ENCODE measurements at regions not wholly inside any gene's neighbourhood (a gene's known extent, or its start where the extent isn't known, plus 50 kb on each side); places are given as distances from the start of the nearest gene placed in this dataset.

DNA sequence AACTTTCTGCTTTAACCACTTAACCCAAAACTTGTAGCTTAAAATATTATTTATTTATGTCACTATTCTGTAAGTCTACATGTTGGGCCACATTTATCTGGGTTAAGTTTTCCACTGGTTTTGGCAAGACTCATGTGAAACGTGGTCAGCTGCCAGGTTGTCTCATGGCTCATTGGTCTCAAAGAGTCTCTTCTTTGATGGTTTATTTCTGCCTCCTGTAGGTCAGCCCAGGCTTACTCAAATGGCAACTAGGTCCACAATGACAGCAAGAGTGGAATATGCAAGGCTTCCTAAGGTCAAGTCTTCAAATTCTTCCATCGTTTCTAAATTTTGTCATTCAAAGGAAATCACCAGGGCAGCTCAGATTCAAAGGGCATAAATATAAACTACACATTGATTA lies 828.7 kb downstream of the PCDH7 start:
- no peak for TF ChIP-seq GATA2 (IDR thresholded peaks at IDR 0.05; ENCODE audit: low read depth, low read length)
- no peak for TF ChIP-seq GATA3 (IDR thresholded peaks at IDR 0.05; ENCODE audit: low read depth, low read length)

Measured in SH-SY5Y (cell line).